Right renal pelvis (tissue), 4 donors: ENCODE measurements at regions not wholly inside any gene's neighbourhood (a gene's known extent, or its start where the extent isn't known, plus 50 kb on each side); places are given as distances from the start of the nearest gene placed in this dataset.

Experiments used
- DNase-seq, 4 donors: peaks; one replicate each; pipeline ENCODE4 v3.0.0-alpha.2; 2013; ENCODE audit warnings: low read depth in 4 of 4, low spot score in 3 of 4, missing footprints in 1 of 4

GRCh38 chr4:17188125-17188524 lies 289.7 kb upstream of the LDB2 start:
- DNase-seq: no peak

- no peak for DNase-seq
These were observed 288.6 kb upstream of the LDB2 start for GRCh38 chr4:17187003-17187402.

- no peak for DNase-seq
These were observed 284.4 kb upstream of the LDB2 start for GRCh38 chr4:17182888-17183287.

GRCh38 chr4:17174751-17175150 lies 276.3 kb upstream of the LDB2 start:
- no peak for DNase-seq

GRCh38 chr4:17173300-17173699 lies 274.9 kb upstream of the LDB2 start:
- no peak for DNase-seq

GRCh38 chr4:17170131-17170530 lies 271.7 kb upstream of the LDB2 start:
- no peak for DNase-seq

- DNase-seq: no peak
These were observed 271.3 kb upstream of the LDB2 start for GRCh38 chr4:17169699-17170098.

GRCh38 chr4:17168571-17168970 lies 270.1 kb upstream of the LDB2 start:
- DNase-seq: peak in 3 of 4 donors; percentile 12 to 31 (median 13)

- DNase-seq: no peak
These were observed 268.5 kb upstream of the LDB2 start for GRCh38 chr4:17166954-17167353.

GRCh38 chr4:17165286-17165685 lies 266.8 kb upstream of the LDB2 start:
- no peak for DNase-seq

- DNase-seq: no peak
These were observed 266.2 kb upstream of the LDB2 start for GRCh38 chr4:17164666-17165065.

- no peak for DNase-seq
These were observed 264.8 kb upstream of the LDB2 start for GRCh38 chr4:17163156-17163771.

GRCh38 chr4:17157304-17157703 lies 258.9 kb upstream of the LDB2 start:
- DNase-seq: no peak

- DNase-seq: no peak
These were observed 257.0 kb upstream of the LDB2 start for GRCh38 chr4:17155486-17155885.

- no peak for DNase-seq
These were observed 255.1 kb upstream of the LDB2 start for GRCh38 chr4:17153572-17153971.

GRCh38 chr4:17152941-17153540 lies 254.6 kb upstream of the LDB2 start:
- DNase-seq: no peak

GRCh38 chr4:17142232-17142711 lies 243.8 kb upstream of the LDB2 start:
- no peak for DNase-seq

- DNase-seq: no peak
These were observed 240.4 kb upstream of the LDB2 start for GRCh38 chr4:17138847-17139246.

- no peak for DNase-seq
These were observed 236.1 kb upstream of the LDB2 start for GRCh38 chr4:17134565-17134964.

- no peak for DNase-seq
These were observed 235.7 kb upstream of the LDB2 start for GRCh38 chr4:17134100-17134499.

GRCh38 chr4:17132226-17132625 lies 233.8 kb upstream of the LDB2 start:
- DNase-seq: no peak

- DNase-seq: no peak
These were observed 229.8 kb upstream of the LDB2 start for GRCh38 chr4:17128268-17128667.
